Lower leg skin (tissue), 3 donors: ENCODE measurements at regions not wholly inside any gene's neighbourhood (a gene's known extent, or its start where the extent isn't known, plus 50 kb on each side); places are given as distances from the start of the nearest gene placed in this dataset.

Experiments used
- POLR2A ChIP-seq, 2 donors: fragments of 450-650 bp; IDR thresholded peaks; one replicate each; pipeline ENCODE4 v1.6.1; 2016 to 2017; ENCODE audit warnings: antibody characterized with exemption in 2 of 2, mild to moderate bottlenecking in 1 of 2, moderate library complexity in 1 of 2
- TF ChIP-seq, protein P1 (sequence below), 3 donors: fragments of 450-650 bp; IDR thresholded peaks; one replicate each; pipeline ENCODE4 v1.5.1; 2016; ENCODE audit warnings: antibody characterized with exemption in 3 of 3, mild to moderate bottlenecking in 3 of 3, moderate library complexity in 2 of 3

DNA sequence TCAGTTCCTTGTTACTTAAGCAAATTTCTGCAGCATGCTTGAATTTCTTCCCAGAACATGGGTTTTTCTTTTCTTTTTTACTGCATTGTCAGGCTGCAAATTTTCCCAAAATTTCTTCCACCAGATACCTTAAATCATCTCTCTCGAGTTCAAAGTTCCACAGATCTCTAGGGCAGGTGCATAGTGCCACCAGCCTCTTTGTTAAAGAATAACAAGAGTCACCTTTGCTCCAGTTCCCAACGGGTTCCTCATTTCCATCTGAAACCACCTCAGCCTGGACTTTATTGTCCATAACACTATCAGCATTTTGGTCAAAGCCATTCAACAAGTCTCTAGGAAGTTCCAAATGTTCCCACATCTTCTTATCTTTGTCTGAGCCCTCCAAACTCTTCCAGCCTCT, 389.2 kb downstream of the NXPH1 start:
- TF ChIP-seq POLR2A (IDR thresholded peaks at IDR 0.05): no peak
- TF ChIP-seq, protein P1, sequence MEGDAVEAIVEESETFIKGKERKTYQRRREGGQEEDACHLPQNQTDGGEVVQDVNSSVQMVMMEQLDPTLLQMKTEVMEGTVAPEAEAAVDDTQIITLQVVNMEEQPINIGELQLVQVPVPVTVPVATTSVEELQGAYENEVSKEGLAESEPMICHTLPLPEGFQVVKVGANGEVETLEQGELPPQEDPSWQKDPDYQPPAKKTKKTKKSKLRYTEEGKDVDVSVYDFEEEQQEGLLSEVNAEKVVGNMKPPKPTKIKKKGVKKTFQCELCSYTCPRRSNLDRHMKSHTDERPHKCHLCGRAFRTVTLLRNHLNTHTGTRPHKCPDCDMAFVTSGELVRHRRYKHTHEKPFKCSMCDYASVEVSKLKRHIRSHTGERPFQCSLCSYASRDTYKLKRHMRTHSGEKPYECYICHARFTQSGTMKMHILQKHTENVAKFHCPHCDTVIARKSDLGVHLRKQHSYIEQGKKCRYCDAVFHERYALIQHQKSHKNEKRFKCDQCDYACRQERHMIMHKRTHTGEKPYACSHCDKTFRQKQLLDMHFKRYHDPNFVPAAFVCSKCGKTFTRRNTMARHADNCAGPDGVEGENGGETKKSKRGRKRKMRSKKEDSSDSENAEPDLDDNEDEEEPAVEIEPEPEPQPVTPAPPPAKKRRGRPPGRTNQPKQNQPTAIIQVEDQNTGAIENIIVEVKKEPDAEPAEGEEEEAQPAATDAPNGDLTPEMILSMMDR (IDR thresholded peaks at IDR 0.05): no peak
